A549 (cell line): ENCODE measurements at regions not wholly inside any gene's neighbourhood (a gene's known extent, or its start where the extent isn't known, plus 50 kb on each side); places are given as distances from the start of the nearest gene placed in this dataset.

Experiments used
- ATAC-seq, 2 experiments: fragments of 200-7000 bp in 1 of 2; fragments of >200 bp in 1 of 2; cut with Nextera tagmentation in 1 of 2; cut with Tn5 transposase in 1 of 2; 3 replicates each; pipeline versions ENCODE4 v1.8.0 to v1.9.1; 2018 to 2020; ENCODE audit warnings: mild to moderate bottlenecking in 1 of 2, moderate library complexity in 1 of 2
- CTCF ChIA-PET: fragments of 300-600 bp; sonication (Branson Sonifier 250); formaldehyde crosslinking; extraction: SDS; loops from one replicate; lab custom pipeline; 2021; ENCODE audit warnings: antibody characterized with exemption, inconsistent platforms; lab: Yijun Ruan, JAX
- POLR2A ChIA-PET: fragments of 350-600 bp; formaldehyde crosslinking; extraction: SDS; loops from one replicate; lab custom pipeline; 2021; ENCODE audit warnings: antibody characterized with exemption, inconsistent platforms; lab: Yijun Ruan, JAX
- DNase-seq, 2 experiments: peaks; one replicate each; pipeline versions ENCODE4 v3.0.0 to v3.0.0-alpha.2; 2011 to 2016; ENCODE audit warnings: low read depth in 1 of 2, low spot score in 1 of 2
- FAIRE-seq: peaks from 2 replicates; lab custom pipeline; 2011; peaks lifted over from hg19 to GRCh38; lab: Jason Lieb, UNC
- H3K27ac ChIP-seq, 2 experiments: fragments of >200 bp; sonication (Bioruptor Twin); formaldehyde crosslinking; 3 replicates each; pipeline ENCODE4 v1.5.1; 2016 to 2017
- H3K4me1 ChIP-seq: fragments of >200 bp; sonication (Bioruptor Twin); formaldehyde crosslinking; 3 replicates; pipeline ENCODE4 v1.6.1; 2016
- H3K4me2 ChIP-seq: fragments of >200 bp; sonication (Bioruptor Twin); formaldehyde crosslinking; 3 replicates; pipeline ENCODE4 v1.6.1; 2016
- H3K4me3 ChIP-seq: fragments of >200 bp; sonication (Bioruptor Twin); formaldehyde crosslinking; 3 replicates; pipeline ENCODE4 v1.5.1; 2016
- H3K9me3 ChIP-seq: fragments of >200 bp; sonication (Bioruptor Twin); formaldehyde crosslinking; 3 replicates; pipeline ENCODE4 v1.6.1; 2016
- BHLHE40 ChIP-seq: IDR thresholded peaks from 2 replicates; pipeline ENCODE4 v1.6.1; 2012; ENCODE audit warnings: low read depth, low read length, inconsistent platforms
- CBX2 ChIP-seq: fragments of 200-600 bp; sonication (generic); IDR thresholded peaks from 2 replicates; pipeline ENCODE4 v1.6.1; 2016; ENCODE audit warnings: low read depth, mild to moderate bottlenecking, borderline replicate concordance
- CEBPB ChIP-seq, 2 experiments: fragments of >200 bp in 1 of 2; sonication (Bioruptor Twin) in 1 of 2; formaldehyde crosslinking in 1 of 2; IDR thresholded peaks; 2 replicates each; pipeline ENCODE4 v1.6.1; 2012 to 2016
- CHD4 ChIP-seq: fragments of 200-600 bp; sonication (generic); IDR thresholded peaks from 2 replicates; pipeline ENCODE4 v1.6.1; 2016; ENCODE audit warnings: antibody characterized with exemption, mild to moderate bottlenecking, borderline replicate concordance
- CTCF ChIP-seq: fragments of >200 bp; sonication (Bioruptor Twin); formaldehyde crosslinking; IDR thresholded peaks from 3 replicates; pipeline ENCODE4 v1.5.1; 2016
- EHF ChIP-seq: fragments of 250-450 bp; sonication (Bioruptor Pico); IDR thresholded peaks from 2 replicates; pipeline ENCODE4 v1.5.0; 2020; ENCODE audit warnings: mild to moderate bottlenecking
- ELK1 ChIP-seq: fragments of 150-350 bp; IDR thresholded peaks from 2 replicates; pipeline ENCODE4 v1.6.1; 2014; ENCODE audit warnings: low read depth, mild to moderate bottlenecking, low read length
- ESRRA ChIP-seq: fragments of 150-350 bp; IDR thresholded peaks from 2 replicates; pipeline ENCODE4 v1.6.1; 2014; ENCODE audit warnings: mild to moderate bottlenecking, low read length, borderline replicate concordance
- FOSB ChIP-seq: fragments of 250-450 bp; sonication (Bioruptor Pico); IDR thresholded peaks from 2 replicates; pipeline ENCODE4 v1.5.0; 2020; ENCODE audit warnings: mild to moderate bottlenecking, moderate library complexity
- FOXS1 ChIP-seq: fragments of 250-450 bp; sonication (Bioruptor Pico); IDR thresholded peaks from 2 replicates; pipeline ENCODE4 v1.5.0; 2020; ENCODE audit warnings: mild to moderate bottlenecking, moderate library complexity
- HDAC2 ChIP-seq: fragments of 200-600 bp; sonication (generic); IDR thresholded peaks from 2 replicates; pipeline ENCODE4 v1.6.1; 2016
- HOXA7 ChIP-seq: fragments of 250-450 bp; sonication (Bioruptor Pico); IDR thresholded peaks from 2 replicates; pipeline ENCODE4 v1.5.0; 2020; ENCODE audit warnings: mild to moderate bottlenecking, moderate library complexity
- HOXB13 ChIP-seq: fragments of 250-450 bp; sonication (Bioruptor Pico); IDR thresholded peaks from 2 replicates; pipeline ENCODE4 v1.5.0; 2020; ENCODE audit warnings: low read depth, mild to moderate bottlenecking, moderate library complexity
- JUN ChIP-seq, 2 experiments: fragments of >200 bp; sonication (Bioruptor Twin); formaldehyde crosslinking; IDR thresholded peaks; 2 replicates in 1 of 2; 3 replicates in 1 of 2; pipeline ENCODE4 v1.6.1; 2016 to 2017
- JUNB ChIP-seq: fragments of >200 bp; sonication (Bioruptor Twin); formaldehyde crosslinking; IDR thresholded peaks from 2 replicates; pipeline ENCODE4 v1.6.1; 2016
- KDM5A ChIP-seq: fragments of 200-600 bp; sonication (generic); IDR thresholded peaks from 2 replicates; pipeline ENCODE4 v1.6.1; 2016; ENCODE audit warnings: antibody characterized with exemption, mild to moderate bottlenecking
- MAFK ChIP-seq: fragments of 450-650 bp; IDR thresholded peaks from 2 replicates; pipeline ENCODE4 v1.6.1; 2014; ENCODE audit not compliant: partially characterized antibody
- MAZ ChIP-seq: fragments of 150-350 bp; IDR thresholded peaks from 2 replicates; pipeline ENCODE4 v1.6.1; 2014; ENCODE audit warnings: antibody characterized with exemption, low read depth, low read length, borderline replicate concordance
- NPAS2 ChIP-seq: fragments of 250-450 bp; sonication (Bioruptor Pico); IDR thresholded peaks from 2 replicates; pipeline ENCODE4 v1.8.0; 2022; ENCODE audit warnings: mild to moderate bottlenecking, moderate library complexity, borderline replicate concordance
- NR3C1 ChIP-seq: fragments of >200 bp; sonication (Bioruptor Twin); formaldehyde crosslinking; IDR thresholded peaks from 3 replicates; pipeline ENCODE4 v1.6.1; 2017
- PBX3 ChIP-seq: IDR thresholded peaks from 2 replicates; pipeline ENCODE4 v1.6.1; 2012
- PHF8 ChIP-seq: fragments of 200-600 bp; sonication (generic); IDR thresholded peaks from 2 replicates; pipeline ENCODE4 v1.6.1; 2016; ENCODE audit warnings: low read depth, mild to moderate bottlenecking, antibody characterized with exemption, moderate library complexity, borderline replicate concordance
- POLR2AphosphoS2 ChIP-seq: conservative IDR thresholded peaks from 2 replicates; pipeline ENCODE4 v1.6.1; 2012; ENCODE audit warnings: low read length, improper control_type of control experiment, inconsistent platforms
- RARB ChIP-seq: fragments of 250-450 bp; sonication (Bioruptor Pico); IDR thresholded peaks from 2 replicates; pipeline ENCODE4 v1.8.0; 2021; ENCODE audit warnings: mild to moderate bottlenecking, moderate library complexity
- RCOR1 ChIP-seq: fragments of 150-350 bp; IDR thresholded peaks from 2 replicates; pipeline ENCODE4 v1.6.1; 2014; ENCODE audit warnings: antibody characterized with exemption, low read length, low read depth
- RNF2 ChIP-seq: fragments of 200-600 bp; sonication (generic); IDR thresholded peaks from 2 replicates; pipeline ENCODE4 v1.6.1; 2016; ENCODE audit warnings: low read depth, mild to moderate bottlenecking, antibody characterized with exemption, moderate library complexity, borderline replicate concordance
- SMC3 ChIP-seq: fragments of >200 bp; sonication (Bioruptor Twin); formaldehyde crosslinking; IDR thresholded peaks from 3 replicates; pipeline ENCODE4 v1.6.1; 2018; ENCODE audit warnings: inconsistent platforms
- USF2 ChIP-seq: fragments of 450-650 bp; IDR thresholded peaks from 2 replicates; pipeline ENCODE4 v1.6.1; 2014; ENCODE audit warnings: antibody characterized with exemption
- ZC3H11A ChIP-seq: fragments of 450-650 bp; IDR thresholded peaks from 2 replicates; pipeline ENCODE4 v1.6.1; 2014; ENCODE audit warnings: antibody characterized with exemption, mild to moderate bottlenecking
- ZFP36 ChIP-seq: fragments of 450-650 bp; IDR thresholded peaks from 2 replicates; pipeline ENCODE4 v1.6.1; 2014; ENCODE audit warnings: borderline replicate concordance; ENCODE audit not compliant: partially characterized antibody
- WGBS: methylation state at CpG from one replicate; pipeline ENCODE4 v1.1.6; 2017; ENCODE audit errors: missing lambda C conversion rate; 5-methylcytosine and 5-hydroxymethylcytosine counted together

GRCh38 chr10:35723059-35723458, 81.0 kb upstream of the FZD8 start:
- POLR2A ChIA-PET = no interaction called here
- 44% methylated on average over 4 of the region's 4 CpGs for WGBS
- no peak overlapping the region for H3K27ac ChIP-seq
- CTCF ChIA-PET = no interaction called here
- H3K4me1 ChIP-seq = no peaks in the 10 kb centered on the region
- no peak overlapping the region for H3K4me2 ChIP-seq
- no peak for TF ChIP-seq JUN (IDR thresholded peaks at IDR 0.05)
- TF ChIP-seq KDM5A = no peak
- TF ChIP-seq RARB (CRISPR knock-in tag) = no peak
- TF ChIP-seq ZFP36 = no peak
- TF ChIP-seq NPAS2 (CRISPR knock-in tag) = no peak
- TF ChIP-seq RCOR1 = no peak
- no peak for TF ChIP-seq FOSB (CRISPR knock-in tag)
- TF ChIP-seq CHD4 = no peak
- no peak for TF ChIP-seq MAFK
- no peak for TF ChIP-seq POLR2AphosphoS2
- no peak for TF ChIP-seq RNF2
- no peak for TF ChIP-seq CTCF
- TF ChIP-seq EHF (CRISPR knock-in tag) = no peak
- no peak for TF ChIP-seq FOXS1 (CRISPR knock-in tag)
- TF ChIP-seq HOXA7 (CRISPR knock-in tag) = no peak
- TF ChIP-seq NR3C1 = no peak
- TF ChIP-seq MAZ = no peak
- no peak for TF ChIP-seq CBX2
- no peak for TF ChIP-seq USF2
- no peaks in the 10 kb centered on the region for H3K9me3 ChIP-seq
- FAIRE-seq (no peak), ATAC-seq (no peak), DNase-seq (no peak)
- no peak overlapping the region for H3K4me3 ChIP-seq

- TF ChIP-seq MAFK = no peak
- TF ChIP-seq NPAS2 (CRISPR knock-in tag) = no peak
- no peak for TF ChIP-seq ZC3H11A
- no peaks in the 10 kb centered on the region for H3K9me3 ChIP-seq
- ATAC-seq (no peak), FAIRE-seq (no peak), DNase-seq (no peak)
- H3K27ac ChIP-seq = no peak overlapping the region
- H3K4me2 ChIP-seq = no peak overlapping the region
- ChIA-PET POLR2A (no interaction called here), CTCF (no interaction called here)
- 36% methylated on average over 4 of the region's 4 CpGs for WGBS
- no peaks in the 10 kb centered on the region for H3K4me1 ChIP-seq
- no peak overlapping the region for H3K4me3 ChIP-seq
Observed at GRCh38 chr10:35722636-35723035, 80.5 kb upstream of the FZD8 start.

- ChIA-PET POLR2A (no interaction called here), CTCF (no interaction called here)
- Histone ChIP-seq H3K4me3 (no peak overlapping the region), H3K9me3 (no peaks in the 10 kb centered on the region), H3K4me1 (no peaks in the 10 kb centered on the region; the same call in 2 of the 3 replicates), H3K27ac (no peak overlapping the region), H3K4me2 (no peak overlapping the region)
- WGBS = 61% methylated on average over 5 of the region's 5 CpGs
- FAIRE-seq (no peak), DNase-seq (no peak), ATAC-seq (no peak)
- TF ChIP-seq PBX3 (no peak), ESRRA (no peak), JUNB (no peak), HOXB13 (CRISPR knock-in tag) (no peak), HDAC2 (no peak), MAFK (no peak), PHF8 (no peak), SMC3 (no peak), ZC3H11A (no peak), BHLHE40 (no peak), ELK1 (no peak), CTCF (no peak), KDM5A (no peak), FOXS1 (CRISPR knock-in tag) (no peak), CEBPB (IDR thresholded peaks at IDR 0.05) (no peak)
Observed at GRCh38 chr10:35722226-35722625, 80.1 kb upstream of the FZD8 start.
